ENCODE measurements at regions not wholly inside any gene's neighbourhood (a gene's known extent, or its start where the extent isn't known, plus 50 kb on each side); places are given as distances from the start of the nearest gene placed in this dataset.

GRCh38 chr11:112455791-112456190, 195.1 kb upstream of the PLET1 start:
- FAIRE-seq (no peak), DNase-seq (ENCODE audit: insufficient read length, low spot score) (no peak)

GRCh38 chr11:112457532-112457931, 196.9 kb upstream of the PLET1 start:
- FAIRE-seq, result no peak
- TF ChIP-seq CTCF (IDR thresholded peaks at IDR 0.05; ENCODE audit: insufficient read depth, missing control alignments), result no peak
- no peak for DNase-seq (ENCODE audit: insufficient read length, low spot score)

More at GRCh38 chr11:112455791-112456190, 195.1 kb upstream of the PLET1 start:
- no peak for TF ChIP-seq CTCF (IDR thresholded peaks at IDR 0.05; ENCODE audit: insufficient read depth, missing control alignments)

GRCh38 chr11:112459001-112459400, 198.3 kb upstream of the PLET1 start:
- DNase-seq (ENCODE audit: insufficient read length, low spot score) (no peak), FAIRE-seq (no peak)
- TF ChIP-seq CTCF (IDR thresholded peaks at IDR 0.05; ENCODE audit: insufficient read depth, missing control alignments), result no peak

GRCh38 chr11:112460141-112460540, 199.5 kb upstream of the PLET1 start:
- no peak for FAIRE-seq
- no peak for TF ChIP-seq CTCF (IDR thresholded peaks at IDR 0.05; ENCODE audit: insufficient read depth, missing control alignments)
- no peak for DNase-seq (ENCODE audit: insufficient read length, low spot score)

- FAIRE-seq (no peak), DNase-seq (ENCODE audit: insufficient read length, low spot score) (no peak)
- TF ChIP-seq CTCF (IDR thresholded peaks at IDR 0.05; ENCODE audit: insufficient read depth, missing control alignments), result no peak
These were observed 204.3 kb upstream of the PLET1 start for GRCh38 chr11:112464949-112465348.

- no peak for TF ChIP-seq CTCF (IDR thresholded peaks at IDR 0.05; ENCODE audit: insufficient read depth, missing control alignments)
- FAIRE-seq (no peak), DNase-seq (ENCODE audit: insufficient read length, low spot score) (no peak)
These were observed 204.9 kb upstream of the PLET1 start for GRCh38 chr11:112465433-112466024.

- no peak for DNase-seq (ENCODE audit: insufficient read length, low spot score)
- TF ChIP-seq CTCF (IDR thresholded peaks at IDR 0.05; ENCODE audit: insufficient read depth, missing control alignments), result no peak
- FAIRE-seq, result no peak
These were observed 207.1 kb upstream of the PLET1 start for GRCh38 chr11:112467721-112468120.

Data from D721Med (cell line).